ENCODE measurements at regions not wholly inside any gene's neighbourhood (a gene's known extent, or its start where the extent isn't known, plus 50 kb on each side); places are given as distances from the start of the nearest gene placed in this dataset.

DNA sequence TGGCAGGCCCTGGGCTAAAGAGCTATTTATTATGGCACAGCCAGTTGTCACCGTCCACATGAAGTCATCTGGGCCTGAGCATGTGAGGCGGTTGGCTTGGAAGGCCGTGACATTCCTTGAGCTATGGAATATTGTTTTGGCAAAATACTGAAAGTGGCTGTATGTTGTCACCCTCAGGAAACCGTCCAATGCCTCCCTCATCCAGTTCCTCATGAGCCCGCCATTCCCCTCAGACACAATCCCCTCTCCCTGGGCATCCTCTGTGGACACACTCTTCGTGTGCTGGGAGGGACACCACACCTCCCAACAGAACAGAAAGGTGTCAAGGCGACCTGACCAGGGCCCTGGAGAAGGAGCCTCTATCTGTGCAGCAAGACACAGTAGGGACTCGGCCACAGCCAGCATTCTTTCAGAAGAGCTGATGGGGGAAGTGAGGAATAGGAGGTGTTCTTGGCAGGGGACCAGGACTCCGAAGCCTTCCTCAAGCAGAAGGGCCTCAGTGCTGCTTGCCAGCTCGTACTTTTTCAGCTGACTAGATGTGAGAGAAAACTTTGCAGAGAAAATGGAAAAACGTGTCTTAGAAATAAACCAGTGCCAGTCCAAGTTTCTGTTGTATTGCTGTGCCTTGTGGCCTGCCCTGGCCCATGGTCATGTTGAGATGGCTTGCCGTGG lies 120.5 kb downstream of the SOD2 start:
- ChIA-PET POLR2A (interaction anchor here (0.7 kb wide), 1 partner anchor 440 kb away, joined by 3 read pairs; no protein-coding TSS in a partner anchor), CTCF (no interaction called here)
- Histone ChIP-seq H3K4me1 (ENCODE audit: control insufficient read depth, insufficient read depth, low read length) (no peaks in the 10 kb centered on the region), H3K36me3 (ENCODE audit: control insufficient read depth in 2 of 2, insufficient read depth in 1 of 2, low read length in 2 of 2) (no peaks in the 10 kb centered on the region), H3K27ac (ENCODE audit: extremely low read depth, low read depth, low read length) (no peak overlapping the region), H3K4me3 (ENCODE audit: low read depth, low read length) (no peak overlapping the region), H3K9me3 (ENCODE audit: control insufficient read depth, insufficient read depth, low read depth, low read length) (no peaks in the 10 kb centered on the region)
- no peak for TF ChIP-seq SP3 (tag by site-specific recombination; IDR thresholded peaks at IDR 0.05)
- no peak for TF ChIP-seq ZNF350 (tag by site-specific recombination; IDR thresholded peaks at IDR 0.05)
- no peak for TF ChIP-seq ZNF529 (tag by site-specific recombination; IDR thresholded peaks at IDR 0.05; ENCODE audit: insufficient replicate concordance)
- TF ChIP-seq, protein P1, sequence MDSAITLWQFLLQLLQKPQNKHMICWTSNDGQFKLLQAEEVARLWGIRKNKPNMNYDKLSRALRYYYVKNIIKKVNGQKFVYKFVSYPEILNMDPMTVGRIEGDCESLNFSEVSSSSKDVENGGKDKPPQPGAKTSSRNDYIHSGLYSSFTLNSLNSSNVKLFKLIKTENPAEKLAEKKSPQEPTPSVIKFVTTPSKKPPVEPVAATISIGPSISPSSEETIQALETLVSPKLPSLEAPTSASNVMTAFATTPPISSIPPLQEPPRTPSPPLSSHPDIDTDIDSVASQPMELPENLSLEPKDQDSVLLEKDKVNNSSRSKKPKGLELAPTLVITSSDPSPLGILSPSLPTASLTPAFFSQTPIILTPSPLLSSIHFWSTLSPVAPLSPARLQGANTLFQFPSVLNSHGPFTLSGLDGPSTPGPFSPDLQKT (IDR thresholded peaks at IDR 0.05; ENCODE audit: borderline replicate concordance, low read depth, low read length), result no peak
- TF ChIP-seq ZNF23 (tag by site-specific recombination; IDR thresholded peaks at IDR 0.05; ENCODE audit: borderline replicate concordance), result no peak
- no peak for TF ChIP-seq ZNF658 (tag by site-specific recombination; IDR thresholded peaks at IDR 0.05)
- TF ChIP-seq, protein P2, sequence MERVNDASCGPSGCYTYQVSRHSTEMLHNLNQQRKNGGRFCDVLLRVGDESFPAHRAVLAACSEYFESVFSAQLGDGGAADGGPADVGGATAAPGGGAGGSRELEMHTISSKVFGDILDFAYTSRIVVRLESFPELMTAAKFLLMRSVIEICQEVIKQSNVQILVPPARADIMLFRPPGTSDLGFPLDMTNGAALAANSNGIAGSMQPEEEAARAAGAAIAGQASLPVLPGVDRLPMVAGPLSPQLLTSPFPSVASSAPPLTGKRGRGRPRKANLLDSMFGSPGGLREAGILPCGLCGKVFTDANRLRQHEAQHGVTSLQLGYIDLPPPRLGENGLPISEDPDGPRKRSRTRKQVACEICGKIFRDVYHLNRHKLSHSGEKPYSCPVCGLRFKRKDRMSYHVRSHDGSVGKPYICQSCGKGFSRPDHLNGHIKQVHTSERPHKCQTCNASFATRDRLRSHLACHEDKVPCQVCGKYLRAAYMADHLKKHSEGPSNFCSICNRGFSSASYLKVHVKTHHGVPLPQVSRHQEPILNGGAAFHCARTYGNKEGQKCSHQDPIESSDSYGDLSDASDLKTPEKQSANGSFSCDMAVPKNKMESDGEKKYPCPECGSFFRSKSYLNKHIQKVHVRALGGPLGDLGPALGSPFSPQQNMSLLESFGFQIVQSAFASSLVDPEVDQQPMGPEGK (tag by site-specific recombination; IDR thresholded peaks at IDR 0.05), result no peak
- TF ChIP-seq ZNF121 (tag by site-specific recombination; IDR thresholded peaks at IDR 0.05), result no peak
- TF ChIP-seq, protein P3, sequence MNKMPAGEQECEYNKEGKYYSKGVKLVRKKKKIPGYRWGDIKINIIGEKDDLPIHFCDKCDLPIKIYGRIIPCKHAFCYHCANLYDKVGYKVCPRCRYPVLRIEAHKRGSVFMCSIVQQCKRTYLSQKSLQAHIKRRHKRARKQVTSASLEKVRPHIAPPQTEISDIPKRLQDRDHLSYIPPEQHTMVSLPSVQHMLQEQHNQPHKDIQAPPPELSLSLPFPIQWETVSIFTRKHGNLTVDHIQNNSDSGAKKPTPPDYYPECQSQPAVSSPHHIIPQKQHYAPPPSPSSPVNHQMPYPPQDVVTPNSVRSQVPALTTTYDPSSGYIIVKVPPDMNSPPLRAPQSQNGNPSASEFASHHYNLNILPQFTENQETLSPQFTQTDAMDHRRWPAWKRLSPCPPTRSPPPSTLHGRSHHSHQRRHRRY (tag by site-specific recombination; IDR thresholded peaks at IDR 0.05), result no peak
- TF ChIP-seq ZNF366 (tag by site-specific recombination; conservative IDR thresholded peaks at IDR 0.05), result no peak
- TF ChIP-seq ZNF146 (tag by site-specific recombination; IDR thresholded peaks at IDR 0.05), result no peak
- no peak for TF ChIP-seq ZSCAN30 (tag by site-specific recombination; IDR thresholded peaks at IDR 0.05)
- no peak for TF ChIP-seq ZNF785 (tag by site-specific recombination; IDR thresholded peaks at IDR 0.05)

DNA sequence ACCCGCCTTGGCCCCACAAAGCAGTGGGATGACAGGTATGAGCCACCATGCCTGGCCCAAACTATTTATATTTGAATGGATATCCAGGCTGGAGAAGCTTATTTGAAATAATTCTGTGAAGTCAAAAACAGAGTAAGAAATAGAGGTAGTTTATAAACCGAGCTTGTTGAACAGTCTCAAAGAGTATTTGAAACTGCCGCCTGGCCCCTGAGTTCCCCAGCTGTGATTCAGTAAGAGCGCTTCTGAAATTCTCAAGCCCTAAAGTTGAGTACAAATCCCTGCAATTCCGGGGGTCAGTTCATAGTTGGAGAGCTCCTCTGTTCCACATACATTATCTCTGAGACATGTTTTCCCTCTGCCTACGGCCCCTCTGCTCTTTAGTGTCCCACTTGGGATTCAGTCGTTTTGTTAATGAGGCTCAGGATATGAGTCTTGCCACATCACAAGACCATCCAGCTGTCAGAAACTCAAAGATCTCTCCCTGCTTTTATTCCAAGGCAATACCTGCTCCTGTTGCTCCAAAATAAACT lies 127.8 kb downstream of the SOD2 start:
- no peaks in the 10 kb centered on the region for H3K9me3 ChIP-seq (ENCODE audit: control insufficient read depth, insufficient read depth, low read depth, low read length)
- POLR2A ChIA-PET, result no interaction called here
- no peak overlapping the region for H3K27ac ChIP-seq (ENCODE audit: extremely low read depth, low read depth, low read length)
- CTCF ChIA-PET, result interaction anchor here (0.6 to 1.3 kb wide), 2 partner anchors 25 to 31 kb away, joined by 3 read pairs; no protein-coding TSS in a partner anchor
- H3K36me3 ChIP-seq (ENCODE audit: control insufficient read depth in 2 of 2, insufficient read depth in 1 of 2, low read length in 2 of 2), result no peaks in the 10 kb centered on the region
- H3K4me3 ChIP-seq (ENCODE audit: low read depth, low read length), result no peak overlapping the region
- no peaks in the 10 kb centered on the region for H3K4me1 ChIP-seq (ENCODE audit: control insufficient read depth, insufficient read depth, low read length)
- TF ChIP-seq MYNN (tag by site-specific recombination; IDR thresholded peaks at IDR 0.05; ENCODE audit: borderline replicate concordance) (no peak), BCL11B (tag by site-specific recombination; IDR thresholded peaks at IDR 0.05; ENCODE audit: low read depth) (no peak), ZXDB (tag by site-specific recombination; IDR thresholded peaks at IDR 0.05) (no peak), ZFP41 (tag by site-specific recombination; IDR thresholded peaks at IDR 0.05; ENCODE audit: borderline replicate concordance) (no peak), ZNF394 (tag by site-specific recombination; IDR thresholded peaks at IDR 0.05; ENCODE audit: borderline replicate concordance) (no peak)
- TF ChIP-seq, protein P4, sequence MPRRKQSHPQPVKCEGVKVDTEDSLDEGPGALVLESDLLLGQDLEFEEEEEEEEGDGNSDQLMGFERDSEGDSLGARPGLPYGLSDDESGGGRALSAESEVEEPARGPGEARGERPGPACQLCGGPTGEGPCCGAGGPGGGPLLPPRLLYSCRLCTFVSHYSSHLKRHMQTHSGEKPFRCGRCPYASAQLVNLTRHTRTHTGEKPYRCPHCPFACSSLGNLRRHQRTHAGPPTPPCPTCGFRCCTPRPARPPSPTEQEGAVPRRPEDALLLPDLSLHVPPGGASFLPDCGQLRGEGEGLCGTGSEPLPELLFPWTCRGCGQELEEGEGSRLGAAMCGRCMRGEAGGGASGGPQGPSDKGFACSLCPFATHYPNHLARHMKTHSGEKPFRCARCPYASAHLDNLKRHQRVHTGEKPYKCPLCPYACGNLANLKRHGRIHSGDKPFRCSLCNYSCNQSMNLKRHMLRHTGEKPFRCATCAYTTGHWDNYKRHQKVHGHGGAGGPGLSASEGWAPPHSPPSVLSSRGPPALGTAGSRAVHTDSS (tag by site-specific recombination; IDR thresholded peaks at IDR 0.05), result no peak
- TF ChIP-seq, protein P5, sequence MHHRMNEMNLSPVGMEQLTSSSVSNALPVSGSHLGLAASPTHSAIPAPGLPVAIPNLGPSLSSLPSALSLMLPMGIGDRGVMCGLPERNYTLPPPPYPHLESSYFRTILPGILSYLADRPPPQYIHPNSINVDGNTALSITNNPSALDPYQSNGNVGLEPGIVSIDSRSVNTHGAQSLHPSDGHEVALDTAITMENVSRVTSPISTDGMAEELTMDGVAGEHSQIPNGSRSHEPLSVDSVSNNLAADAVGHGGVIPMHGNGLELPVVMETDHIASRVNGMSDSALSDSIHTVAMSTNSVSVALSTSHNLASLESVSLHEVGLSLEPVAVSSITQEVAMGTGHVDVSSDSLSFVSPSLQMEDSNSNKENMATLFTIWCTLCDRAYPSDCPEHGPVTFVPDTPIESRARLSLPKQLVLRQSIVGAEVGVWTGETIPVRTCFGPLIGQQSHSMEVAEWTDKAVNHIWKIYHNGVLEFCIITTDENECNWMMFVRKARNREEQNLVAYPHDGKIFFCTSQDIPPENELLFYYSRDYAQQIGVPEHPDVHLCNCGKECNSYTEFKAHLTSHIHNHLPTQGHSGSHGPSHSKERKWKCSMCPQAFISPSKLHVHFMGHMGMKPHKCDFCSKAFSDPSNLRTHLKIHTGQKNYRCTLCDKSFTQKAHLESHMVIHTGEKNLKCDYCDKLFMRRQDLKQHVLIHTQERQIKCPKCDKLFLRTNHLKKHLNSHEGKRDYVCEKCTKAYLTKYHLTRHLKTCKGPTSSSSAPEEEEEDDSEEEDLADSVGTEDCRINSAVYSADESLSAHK (tag by site-specific recombination; IDR thresholded peaks at IDR 0.05), result no peak
- TF ChIP-seq, protein P6, sequence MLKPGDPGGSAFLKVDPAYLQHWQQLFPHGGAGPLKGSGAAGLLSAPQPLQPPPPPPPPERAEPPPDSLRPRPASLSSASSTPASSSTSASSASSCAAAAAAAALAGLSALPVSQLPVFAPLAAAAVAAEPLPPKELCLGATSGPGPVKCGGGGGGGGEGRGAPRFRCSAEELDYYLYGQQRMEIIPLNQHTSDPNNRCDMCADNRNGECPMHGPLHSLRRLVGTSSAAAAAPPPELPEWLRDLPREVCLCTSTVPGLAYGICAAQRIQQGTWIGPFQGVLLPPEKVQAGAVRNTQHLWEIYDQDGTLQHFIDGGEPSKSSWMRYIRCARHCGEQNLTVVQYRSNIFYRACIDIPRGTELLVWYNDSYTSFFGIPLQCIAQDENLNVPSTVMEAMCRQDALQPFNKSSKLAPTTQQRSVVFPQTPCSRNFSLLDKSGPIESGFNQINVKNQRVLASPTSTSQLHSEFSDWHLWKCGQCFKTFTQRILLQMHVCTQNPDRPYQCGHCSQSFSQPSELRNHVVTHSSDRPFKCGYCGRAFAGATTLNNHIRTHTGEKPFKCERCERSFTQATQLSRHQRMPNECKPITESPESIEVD (tag by site-specific recombination; IDR thresholded peaks at IDR 0.05), result no peak

All from HEK293 (cell line).